Endothelial cell of umbilical vein (primary cell): ENCODE measurements at regions not wholly inside any gene's neighbourhood (a gene's known extent, or its start where the extent isn't known, plus 50 kb on each side); places are given as distances from the start of the nearest gene placed in this dataset.

Experiments used
- BruUV-seq: library from RNA; stranded (reverse); fragments of 400-500 nt; replicated peaks from 2 replicates; lab custom pipeline; 2021; lab: Mats Ljungman, UMichigan
- CTCF ChIA-PET: fragments of 300-600, 350-600 bp; sonication (Branson Sonifier 250); formaldehyde crosslinking; loops from one replicate; lab custom pipeline; 2021; ENCODE audit warnings: antibody characterized with exemption, inconsistent platforms; lab: Charles Lee
- POLR2A ChIA-PET: fragments of 300-600, 350-600 bp; sonication (Branson Sonifier 250); formaldehyde crosslinking; loops from one replicate; lab custom pipeline; 2021; ENCODE audit warnings: antibody characterized with exemption, inconsistent platforms; lab: Charles Lee
- DNase-seq: peaks from one replicate; pipeline ENCODE4 v3.0.0-alpha.2; 2011; ENCODE audit warnings: low read depth, low spot score
- FAIRE-seq: peaks from 2 replicates; lab custom pipeline; 2011; peaks lifted over from hg19 to GRCh38; lab: Jason Lieb, UNC
- H2AFZ ChIP-seq: 2 replicates; pipeline ENCODE4 v1.6.0; 2012; ENCODE audit warnings: low read depth, low read length, control low read depth, inconsistent platforms
- H3K27ac ChIP-seq: 2 replicates; pipeline ENCODE4 v1.5.1; 2011; ENCODE audit warnings: low read depth, mild to moderate bottlenecking, control low read depth, low read length, moderate library complexity; ENCODE audit not compliant: insufficient read depth
- H3K27me3 ChIP-seq, 2 experiments: 2 replicates each; pipeline versions ENCODE4 v1.6.0 to v1.6.1; 2011; ENCODE audit warnings: low read length in 2 of 2, mixed read lengths in 1 of 2; ENCODE audit not compliant: control insufficient read depth in 2 of 2, insufficient read depth in 2 of 2
- H3K36me3 ChIP-seq, 2 experiments: 2 replicates in 1 of 2; 3 replicates in 1 of 2; pipeline ENCODE4 v1.5.1; 2011; ENCODE audit warnings: low read length in 2 of 2, mild to moderate bottlenecking in 1 of 2, moderate library complexity in 1 of 2; ENCODE audit not compliant: control insufficient read depth in 2 of 2, insufficient read depth in 2 of 2; ENCODE audit errors: extremely low read depth in 1 of 2
- H3K4me1 ChIP-seq: 3 replicates; pipeline ENCODE4 v1.5.1; 2011; ENCODE audit warnings: mild to moderate bottlenecking, low read length; ENCODE audit not compliant: control insufficient read depth, insufficient read depth; ENCODE audit errors: extremely low read depth
- H3K4me2 ChIP-seq: 2 replicates; pipeline ENCODE4 v1.6.1; 2011; ENCODE audit warnings: low read length, control low read depth, mixed read lengths; ENCODE audit not compliant: insufficient read depth
- H3K4me3 ChIP-seq, 3 experiments: fragments of 200-600 bp in 1 of 3; sonication (generic), shearing (Covaris generic) in 1 of 3; replicated peaks in 1 of 3; 2 replicates each; pipeline ENCODE4 v1.5.1; 2011 to 2016; ENCODE audit warnings: control low read depth in 3 of 3, low read length in 3 of 3, mild to moderate bottlenecking in 2 of 3, inconsistent platforms in 1 of 3, low read depth in 1 of 3, moderate library complexity in 1 of 3; ENCODE audit not compliant: insufficient read depth in 1 of 3
- H3K79me2 ChIP-seq: 2 replicates; pipeline ENCODE4 v1.6.0; 2012; ENCODE audit warnings: low read length, inconsistent platforms; ENCODE audit not compliant: control insufficient read depth, insufficient read depth
- H3K9ac ChIP-seq: replicated peaks from 2 replicates; pipeline ENCODE3; 2011; ENCODE audit warnings: low read length, control low read depth; ENCODE audit not compliant: insufficient read depth; ENCODE audit errors: extremely low read depth
- H3K9me1 ChIP-seq: replicated peaks from 3 replicates; pipeline ENCODE4 v1.6.0; 2011; ENCODE audit warnings: mild to moderate bottlenecking, low read length; ENCODE audit not compliant: control insufficient read depth, insufficient read depth; ENCODE audit errors: extremely low read depth
- H3K9me3 ChIP-seq: replicated peaks from 2 replicates; pipeline ENCODE4 v1.5.1; 2012; ENCODE audit warnings: low read length, inconsistent platforms; ENCODE audit not compliant: control insufficient read depth, insufficient read depth
- H4K20me1 ChIP-seq: replicated peaks from 2 replicates; pipeline ENCODE3; 2011; ENCODE audit warnings: mild to moderate bottlenecking, low read length; ENCODE audit not compliant: control insufficient read depth, insufficient read depth; ENCODE audit errors: extremely low read depth
- CTCF ChIP-seq, 2 donors: IDR thresholded peaks; 1 replicate in 1 of 2; 2 replicates in 1 of 2; pipeline ENCODE4 v1.5.1; 2011; ENCODE audit warnings: low read length in 2 of 2, mild to moderate bottlenecking in 2 of 2, moderate library complexity in 2 of 2, control low read depth in 1 of 2, inconsistent platforms in 1 of 2, low read depth in 1 of 2; ENCODE audit not compliant: insufficient read depth in 1 of 2; ENCODE audit errors: extremely low read depth in 1 of 2
- EZH2 ChIP-seq: IDR thresholded peaks from 2 replicates; pipeline ENCODE4 v1.6.1; 2012; ENCODE audit warnings: borderline replicate concordance, low read depth, mild to moderate bottlenecking, moderate library complexity, low read length, inconsistent platforms; ENCODE audit not compliant: severe bottlenecking
- FOS ChIP-seq: IDR thresholded peaks from 2 replicates; pipeline ENCODE4 v1.6.1; 2011; ENCODE audit warnings: mild to moderate bottlenecking, low read length, moderate library complexity, borderline replicate concordance; ENCODE audit not compliant: insufficient read depth
- GATA2 ChIP-seq: IDR thresholded peaks from 2 replicates; pipeline ENCODE4 v1.7.0; 2011; ENCODE audit warnings: low read depth, mild to moderate bottlenecking, moderate library complexity, mixed read lengths, low read length; ENCODE audit not compliant: insufficient read length, insufficient read depth
- JUN ChIP-seq: IDR thresholded peaks from 2 replicates; pipeline ENCODE4 v1.6.1; 2011; ENCODE audit warnings: borderline replicate concordance, low read depth; ENCODE audit not compliant: insufficient read length, insufficient read depth
- MAX ChIP-seq: IDR thresholded peaks from 2 replicates; pipeline ENCODE4 v1.6.1; 2011; ENCODE audit not compliant: insufficient read depth, insufficient read length
- MYC ChIP-seq: IDR thresholded peaks from one replicate; pipeline ENCODE4 v1.6.1; 2011; ENCODE audit warnings: mild to moderate bottlenecking, low read depth, low read length
- POLR2A ChIP-seq: IDR thresholded peaks from 2 replicates; pipeline ENCODE4 v1.6.1; 2012; ENCODE audit warnings: low read depth, mild to moderate bottlenecking, control low read depth, low read length
- POLR2AphosphoS5 ChIP-seq: IDR thresholded peaks from 2 replicates; pipeline ENCODE4 v1.6.1; 2012; ENCODE audit warnings: low read depth, mild to moderate bottlenecking, control low read depth, low read length, moderate library complexity; ENCODE audit not compliant: insufficient read depth
- dilution Hi-C: fragments of 300-500 bp; cut with MboI; formaldehyde crosslinking; loops from one replicate; pipeline ENCODE4 v1.15.0; 2019; ENCODE audit warnings: low sequenced_read_pairs; ENCODE audit not compliant: extremely low pct_ligation_motif_present
- intact Hi-C: fragments of 100-400 bp; cut with micrococcal nuclease; formaldehyde crosslinking; loops from one replicate; pipeline ENCODE4 v1.10.0; 2022

- FAIRE-seq (no peak), DNase-seq (no peak)
- H3K79me2 ChIP-seq = no peaks in the 10 kb centered on the region
- H3K36me3 ChIP-seq = no peaks in the 10 kb centered on the region
- no peaks in the 10 kb centered on the region for H3K27me3 ChIP-seq
- no peaks in the 10 kb centered on the region for H3K9me1 ChIP-seq
- H3K4me1 ChIP-seq = no peaks in the 10 kb centered on the region
- no peak overlapping the region for H3K4me2 ChIP-seq
- no peak for TF ChIP-seq POLR2A
- TF ChIP-seq FOS = no peak
- TF ChIP-seq MAX = no peak
- no peak for TF ChIP-seq JUN
- no peak for TF ChIP-seq GATA2
- TF ChIP-seq CTCF (IDR thresholded peaks at IDR 0.05; ENCODE audit: extremely low read depth in 1 of 2, insufficient read depth in 1 of 2, low read depth in 1 of 2, low read length in 2 of 2) = no peak
- TF ChIP-seq EZH2 = no peak
- TF ChIP-seq POLR2AphosphoS5 = no peak
- no peak for TF ChIP-seq MYC
- no peak overlapping the region for H2AFZ ChIP-seq
- H3K9ac ChIP-seq = no peak overlapping the region
- POLR2A ChIA-PET = no interaction called here
- no TSS peak for BruUV-seq
- CTCF ChIA-PET = no interaction called here
- no peaks in the 10 kb centered on the region for H4K20me1 ChIP-seq
- dilution Hi-C loops (no loop called here), intact Hi-C loops (no loop called here)
- no peak overlapping the region for H3K4me3 ChIP-seq
- H3K9me3 ChIP-seq = peaks cover under 1% of the 10 kb centered on the region
- no peak overlapping the region for H3K27ac ChIP-seq
These were observed 187.2 kb upstream of the SLITRK3 start for GRCh38 chr3:165383381-165383780.
